ENCODE measurements at regions not wholly inside any gene's neighbourhood (a gene's known extent, or its start where the extent isn't known, plus 50 kb on each side); places are given as distances from the start of the nearest gene placed in this dataset.

- Histone ChIP-seq H3K4me2 (ENCODE audit: low read length) (no peak overlapping the region), H3K9ac (ENCODE audit: low read length) (no peak overlapping the region), H3K9me2 (ENCODE audit: insufficient read depth, low read length) (no peaks in the 10 kb centered on the region), H3K27me3 (ENCODE audit: insufficient read depth, low read depth, low read length) (no peaks in the 10 kb centered on the region), H3K79me2 (replicated peaks; ENCODE audit: insufficient read depth, low read length) (no peaks in the 10 kb centered on the region), H3K36me3 (ENCODE audit: insufficient read depth, low read length) (no peaks in the 10 kb centered on the region), H2AFZ (ENCODE audit: low read depth, low read length) (no peak overlapping the region), H4K20me1 (ENCODE audit: insufficient read depth) (no peaks in the 10 kb centered on the region), H3K4me3 (ENCODE audit: low read length) (no peak overlapping the region), H3F3A (ENCODE audit: insufficient read depth, low read length, poor library complexity, severe bottlenecking) (no peaks in the 10 kb centered on the region), H3K27ac (ENCODE audit: low read length) (no peak overlapping the region), H3K9me3 (ENCODE audit: low read length) (no peaks in the 10 kb centered on the region)
- TF ChIP-seq POLR2AphosphoS5 (IDR thresholded peaks at IDR 0.05) (no peak), CTCF (IDR thresholded peaks at IDR 0.05; ENCODE audit: poor library complexity, severe bottlenecking) (no peak), SMC3 (conservative IDR thresholded peaks at IDR 0.05; ENCODE audit: poor library complexity) (no peak), EP300 (conservative IDR thresholded peaks at IDR 0.05; ENCODE audit: poor library complexity, severe bottlenecking) (no peak), MXI1 (conservative IDR thresholded peaks at IDR 0.05; ENCODE audit: poor library complexity, severe bottlenecking) (no peak), TAF1 (IDR thresholded peaks at IDR 0.05; ENCODE audit: low read depth) (no peak), EZH2 (IDR thresholded peaks at IDR 0.05; ENCODE audit: borderline replicate concordance, insufficient read depth, low read length, poor library complexity, severe bottlenecking) (no peak), RAD21 (conservative IDR thresholded peaks at IDR 0.05) (no peak), REST (IDR thresholded peaks at IDR 0.05; ENCODE audit: borderline replicate concordance) (no peak)
Measured at GRCh38 chr12:125300249-125300648, 235.0 kb downstream of the AACS start.

GRCh38 chr12:125303337-125303736, 238.1 kb downstream of the AACS start:
- TF ChIP-seq SMC3 (conservative IDR thresholded peaks at IDR 0.05; ENCODE audit: poor library complexity) (no peak), RAD21 (conservative IDR thresholded peaks at IDR 0.05) (no peak), MXI1 (conservative IDR thresholded peaks at IDR 0.05; ENCODE audit: poor library complexity, severe bottlenecking) (no peak), CTCF (IDR thresholded peaks at IDR 0.05; ENCODE audit: poor library complexity, severe bottlenecking) (no peak), EP300 (conservative IDR thresholded peaks at IDR 0.05; ENCODE audit: poor library complexity, severe bottlenecking) (no peak), EZH2 (IDR thresholded peaks at IDR 0.05; ENCODE audit: borderline replicate concordance, insufficient read depth, low read length, poor library complexity, severe bottlenecking) (no peak), TAF1 (IDR thresholded peaks at IDR 0.05; ENCODE audit: low read depth) (no peak), POLR2AphosphoS5 (IDR thresholded peaks at IDR 0.05) (no peak), REST (IDR thresholded peaks at IDR 0.05; ENCODE audit: borderline replicate concordance) (no peak)
- Histone ChIP-seq H3F3A (ENCODE audit: insufficient read depth, low read length, poor library complexity, severe bottlenecking) (no peaks in the 10 kb centered on the region), H3K9me2 (ENCODE audit: insufficient read depth, low read length) (no peaks in the 10 kb centered on the region), H3K27ac (ENCODE audit: low read length) (no peak overlapping the region), H3K9me3 (ENCODE audit: low read length) (no peaks in the 10 kb centered on the region), H3K9ac (ENCODE audit: low read length) (no peak overlapping the region), H3K4me2 (ENCODE audit: low read length) (no peak overlapping the region), H3K27me3 (ENCODE audit: insufficient read depth, low read depth, low read length) (no peaks in the 10 kb centered on the region), H2AFZ (ENCODE audit: low read depth, low read length) (no peak overlapping the region), H3K36me3 (ENCODE audit: insufficient read depth, low read length) (no peaks in the 10 kb centered on the region), H4K20me1 (ENCODE audit: insufficient read depth) (no peaks in the 10 kb centered on the region), H3K4me3 (ENCODE audit: low read length) (no peak overlapping the region), H3K79me2 (replicated peaks; ENCODE audit: insufficient read depth, low read length) (no peaks in the 10 kb centered on the region)
